Daoy (cell line): ENCODE measurements at regions not wholly inside any gene's neighbourhood (a gene's known extent, or its start where the extent isn't known, plus 50 kb on each side); places are given as distances from the start of the nearest gene placed in this dataset.

Experiments
- DNase-seq: peaks from one replicate; pipeline ENCODE4 v3.0.0-alpha.2; 2015; ENCODE audit warnings: low read depth

DNA sequence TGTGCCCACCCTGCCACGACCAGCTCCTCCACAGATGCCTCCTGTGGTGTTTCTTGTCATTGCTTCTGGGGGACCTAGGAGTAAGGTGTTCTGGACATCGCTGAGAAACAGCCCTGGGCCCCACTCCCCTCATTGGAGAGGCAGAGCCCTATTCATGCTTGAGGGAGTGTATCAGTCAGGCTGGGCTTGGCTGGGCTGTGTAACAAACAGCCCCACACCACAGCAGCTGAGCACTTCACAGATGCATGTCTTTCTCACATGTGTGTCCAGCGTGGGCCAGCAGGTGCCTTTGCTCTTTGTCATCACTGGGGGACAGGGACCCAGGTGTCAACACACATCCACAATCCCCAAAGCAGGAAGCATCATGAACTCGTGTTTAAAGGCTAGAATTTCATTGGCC lies 65.1 kb upstream of the FBRSL1 start:
- DNase-seq: no peak

DNA sequence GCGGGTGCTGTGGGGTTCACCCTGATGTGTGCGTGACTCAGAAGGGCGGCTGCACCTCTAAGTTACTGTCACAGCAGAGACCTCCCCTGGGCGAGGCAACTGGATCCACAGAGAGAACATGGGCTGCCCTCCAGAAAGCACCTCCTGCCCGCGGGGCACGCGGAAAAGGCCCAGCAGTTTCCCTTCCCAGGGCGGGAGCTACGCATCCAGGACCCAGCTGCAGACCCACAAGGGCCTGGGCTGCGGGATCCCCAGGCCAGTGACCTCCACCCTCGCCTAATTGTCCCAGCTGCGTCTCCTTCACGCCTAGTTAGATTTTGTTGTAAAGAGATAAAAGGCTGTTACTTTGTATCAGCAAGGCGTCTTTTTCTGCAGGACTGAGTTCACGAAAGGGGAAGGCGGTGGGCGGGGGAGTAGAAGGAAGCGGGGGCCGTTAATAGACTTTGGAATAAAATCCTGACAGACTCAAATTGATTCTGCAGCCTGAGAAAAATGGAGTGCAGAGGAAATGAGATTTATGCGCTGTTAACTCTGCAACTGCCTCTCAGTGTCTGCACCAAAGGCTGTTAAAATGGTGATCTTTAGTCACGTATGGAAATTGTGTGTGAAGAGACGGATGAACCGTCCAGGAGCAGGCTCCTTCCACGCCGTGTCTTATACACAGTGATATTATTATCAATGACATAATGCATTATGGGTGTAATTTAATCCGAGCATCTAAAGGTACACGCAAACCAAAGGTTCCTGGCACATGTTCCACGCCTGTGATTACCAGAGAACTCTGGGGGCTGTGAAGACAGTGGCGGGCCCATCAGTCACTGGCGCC lies 65.9 kb upstream of the FBRSL1 start:
- DNase-seq: no peak

DNA sequence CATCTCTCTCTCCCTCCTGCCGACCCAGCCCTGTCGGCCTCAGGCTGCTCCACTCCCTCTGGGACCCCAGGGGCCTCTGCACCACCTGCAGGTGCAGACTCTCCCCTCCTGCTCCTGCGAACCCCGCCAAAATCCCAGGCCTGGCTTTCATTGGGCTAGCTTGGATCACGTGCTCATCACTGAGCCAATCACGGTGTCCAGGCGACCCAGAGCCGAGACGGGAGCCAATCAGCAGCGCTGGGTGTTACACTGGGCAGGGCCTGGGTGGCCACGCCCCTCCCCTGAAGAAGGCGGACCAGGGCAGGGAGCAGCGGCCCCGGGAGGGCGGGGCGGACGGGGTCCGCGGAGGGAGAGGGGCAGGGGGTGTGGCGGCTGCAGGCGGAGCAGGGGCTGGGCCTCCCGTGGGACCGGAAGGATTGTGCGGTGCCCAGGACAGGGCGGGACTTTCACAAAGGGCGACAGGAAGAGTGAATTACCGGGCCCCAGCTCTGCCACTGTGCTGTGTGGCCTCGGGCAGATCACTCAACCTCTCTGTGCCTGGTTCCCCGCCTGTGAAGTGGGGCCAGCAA lies 66.6 kb upstream of the FBRSL1 start:
- peak; percentile 40 for DNase-seq

DNA sequence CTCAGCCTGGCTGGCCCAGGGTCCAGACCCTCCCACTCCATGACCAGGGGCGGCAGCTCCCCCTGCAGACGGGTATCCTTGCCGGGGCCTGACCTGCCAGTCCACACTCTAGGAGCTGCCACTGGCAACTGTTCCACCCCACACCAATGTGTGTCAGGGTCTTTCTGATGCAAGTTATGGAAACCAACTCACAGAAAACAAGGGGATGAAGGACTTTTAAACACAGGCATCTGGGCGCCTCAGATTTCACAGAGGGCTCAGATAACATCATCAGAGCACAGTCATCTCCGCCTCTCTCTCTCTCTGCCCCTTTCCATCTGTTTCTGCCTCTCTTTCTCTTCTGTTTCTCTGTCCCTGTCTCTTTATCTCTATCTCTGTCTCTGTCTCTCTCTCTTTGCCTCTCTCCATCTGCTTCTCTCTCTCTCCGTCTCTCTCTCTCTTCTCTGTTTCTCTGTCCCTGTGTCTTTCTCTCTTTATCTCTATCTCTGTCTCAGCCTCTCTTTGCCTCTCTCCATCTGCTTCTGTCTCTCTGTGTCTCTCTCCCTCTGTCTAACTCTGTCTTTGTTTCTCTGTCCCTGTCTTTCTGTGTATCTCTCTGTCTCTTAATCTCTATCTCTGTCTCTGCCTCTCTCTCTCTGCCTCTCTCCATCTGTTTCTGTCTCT lies 67.4 kb upstream of the FBRSL1 start:
- no peak for DNase-seq

GRCh38 chr12:132422040-132422380 lies 67.9 kb upstream of the FBRSL1 start:
- no peak for DNase-seq

DNA sequence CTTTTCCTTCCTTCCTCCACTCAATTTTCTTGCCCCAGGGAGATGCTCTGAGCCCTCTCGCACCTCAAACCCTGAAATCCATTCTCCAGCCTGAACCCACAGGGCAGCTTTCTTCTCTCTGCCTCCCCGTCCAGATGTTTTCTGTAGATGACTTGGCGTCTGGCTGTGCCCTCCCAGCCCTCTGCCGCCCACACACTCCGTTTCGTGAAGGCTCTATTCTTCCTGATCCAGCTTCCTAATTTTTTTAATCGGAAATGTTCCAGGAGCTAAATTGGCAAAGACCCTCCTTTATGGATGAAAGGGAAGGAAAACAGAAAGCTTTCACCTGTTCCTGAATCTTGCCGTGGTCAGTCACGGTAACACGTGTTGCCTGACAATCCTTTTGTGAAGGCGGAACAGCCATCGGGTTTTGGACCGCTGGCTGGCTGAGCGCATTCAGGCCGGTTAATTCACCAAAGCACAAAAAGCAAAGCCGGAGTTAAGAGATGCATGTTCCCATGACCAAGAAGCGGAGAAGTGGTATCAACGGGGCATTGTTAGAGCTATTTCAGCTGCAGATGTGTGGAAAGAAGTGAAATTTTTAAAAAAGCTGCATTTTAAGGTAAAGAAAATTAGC lies 70.2 kb upstream of the FBRSL1 start:
- DNase-seq: no peak

DNA sequence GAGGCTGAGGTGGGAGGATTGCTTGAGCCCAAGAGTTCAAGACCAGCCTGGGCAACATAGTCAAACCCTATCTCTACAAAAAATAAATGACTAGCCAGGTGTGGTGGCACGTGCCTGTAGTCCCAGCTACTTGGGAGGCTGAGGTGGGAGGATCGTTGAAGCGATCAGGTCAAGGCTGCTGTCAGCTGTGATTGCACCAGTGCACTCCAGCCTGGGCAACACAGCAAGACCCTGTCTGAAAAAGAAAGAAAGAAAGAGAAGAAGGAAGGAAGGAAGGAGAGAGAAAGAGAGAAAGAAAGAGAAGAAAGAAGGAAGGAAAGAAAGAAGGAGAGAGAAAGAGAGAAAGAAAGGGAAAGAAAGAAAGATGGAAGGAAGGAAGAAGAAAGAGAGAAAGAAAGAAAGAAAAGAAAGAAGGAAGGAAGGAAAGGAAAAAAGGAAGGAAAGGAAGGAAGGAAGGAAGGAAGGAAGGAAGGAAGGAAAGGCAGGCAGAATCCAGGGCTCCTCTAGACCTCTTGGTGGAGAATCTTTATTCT lies 71.5 kb upstream of the FBRSL1 start:
- DNase-seq: no peak

DNA sequence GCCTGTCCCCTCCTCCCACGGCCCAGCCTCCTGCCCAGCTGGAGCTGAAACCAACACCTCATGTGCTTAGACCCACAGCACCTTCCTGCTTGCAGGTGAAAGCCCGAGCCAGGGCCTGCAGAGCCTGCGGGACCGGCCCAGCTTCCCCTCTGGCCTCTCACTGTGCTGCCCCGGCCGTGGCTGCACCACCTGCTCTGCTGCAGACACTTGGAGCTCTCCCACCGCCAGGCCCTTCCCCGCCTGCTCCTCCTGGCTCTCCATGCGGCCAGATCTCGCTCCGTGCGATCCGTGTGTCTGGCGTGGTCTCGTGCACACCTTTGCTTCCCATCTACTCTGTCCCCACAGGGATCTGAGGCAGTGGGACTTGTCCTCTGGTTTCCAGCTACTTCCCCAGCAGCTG lies 72.2 kb upstream of the FBRSL1 start:
- no peak for DNase-seq

DNA sequence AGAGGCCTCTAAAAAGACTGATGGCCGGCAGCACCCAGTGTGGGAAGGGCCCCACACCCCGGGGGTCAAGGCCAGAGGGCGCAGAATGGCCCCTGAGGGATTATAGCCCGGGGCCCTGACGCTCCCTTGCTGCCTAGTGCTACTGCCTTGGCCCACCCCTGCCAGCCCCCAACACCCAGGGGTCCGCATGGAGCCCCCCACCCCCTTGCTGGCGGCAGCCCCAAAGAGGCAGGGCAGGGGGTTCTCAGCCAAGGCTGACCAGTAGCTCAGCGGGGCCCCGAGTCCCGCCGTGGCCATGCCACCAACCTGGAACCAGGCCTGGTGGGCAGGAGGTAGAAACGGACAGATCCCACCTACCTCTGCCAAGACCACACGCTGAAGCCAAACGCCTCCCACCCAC lies 73.1 kb upstream of the FBRSL1 start:
- no peak for DNase-seq

DNA sequence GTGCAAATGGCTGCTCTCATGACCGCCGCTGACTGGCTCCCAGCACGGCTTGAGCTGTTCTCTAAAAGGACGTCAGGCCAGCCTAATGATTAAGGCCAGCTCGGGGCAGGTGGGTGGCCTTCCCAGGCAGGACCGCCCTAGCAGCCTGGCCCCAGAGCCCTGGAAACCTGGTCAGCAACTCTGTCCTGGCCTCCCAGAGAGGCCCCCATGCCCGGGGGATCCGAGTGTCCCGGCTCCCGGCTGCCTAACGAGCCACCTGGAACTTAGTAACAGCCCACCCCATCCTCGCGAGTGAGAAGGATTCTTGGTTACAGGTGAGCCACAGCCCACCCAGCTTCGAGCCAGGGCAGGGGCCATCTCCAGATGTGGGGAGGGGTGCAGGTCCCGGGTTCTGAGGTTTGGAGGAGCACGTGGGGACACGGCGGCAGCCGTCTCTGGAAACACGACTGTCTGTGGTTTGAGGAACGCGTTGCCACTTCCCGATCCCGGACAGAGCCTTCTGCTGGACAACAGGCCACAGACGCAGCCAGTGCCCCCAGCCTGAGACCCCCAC lies 73.8 kb upstream of the FBRSL1 start:
- no peak for DNase-seq

GRCh38 chr12:132415327-132416120 lies 74.4 kb upstream of the FBRSL1 start:
- DNase-seq: no peak

- peak; percentile 80 for DNase-seq
Observed at GRCh38 chr12:132414634-132415326, 75.2 kb upstream of the FBRSL1 start.

DNA sequence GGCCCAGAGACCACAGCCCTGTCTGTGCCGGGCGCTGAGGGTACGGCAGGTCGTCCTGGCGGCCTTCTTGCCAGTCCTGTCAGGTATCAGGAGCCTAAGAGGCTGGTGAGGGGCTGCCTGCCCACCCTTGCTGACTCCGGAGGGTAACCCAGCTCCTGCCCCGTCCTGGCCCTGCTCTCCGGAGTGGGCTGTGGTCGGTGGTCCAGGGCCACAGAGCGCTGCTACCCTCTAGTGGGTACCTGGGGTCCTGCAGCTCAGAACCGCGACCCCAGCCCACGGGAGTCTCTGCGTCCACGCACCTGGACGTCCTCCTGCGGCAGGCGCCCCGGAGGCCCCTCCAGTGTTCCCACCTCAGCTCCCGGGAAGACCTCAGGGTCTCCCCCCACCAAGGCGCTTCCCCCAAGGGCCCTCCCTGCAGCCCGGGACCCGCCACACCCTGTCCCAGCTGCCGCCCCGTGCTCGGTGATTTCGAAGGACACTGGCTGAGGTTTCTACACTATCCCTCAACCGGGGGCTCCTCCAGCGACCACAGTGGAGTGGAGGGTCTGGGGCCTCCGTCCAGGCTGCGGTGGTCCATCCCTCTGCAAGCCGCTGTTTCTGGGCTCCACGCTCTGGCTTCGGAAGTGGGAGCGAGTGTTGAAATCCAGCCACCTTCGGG lies 75.9 kb upstream of the FBRSL1 start:
- DNase-seq: no peak

GRCh38 chr12:132411457-132411856 lies 78.5 kb upstream of the FBRSL1 start:
- DNase-seq: no peak

GRCh38 chr12:132410849-132411248 lies 79.1 kb upstream of the FBRSL1 start:
- DNase-seq: no peak

GRCh38 chr12:132410296-132410625 lies 79.7 kb upstream of the FBRSL1 start:
- no peak for DNase-seq

- no peak for DNase-seq
Observed at GRCh38 chr12:132409495-132410295, 80.3 kb upstream of the FBRSL1 start.

GRCh38 chr12:132408626-132409494 lies 79.5 kb upstream of the GALNT9 start:
- no peak for DNase-seq

DNA sequence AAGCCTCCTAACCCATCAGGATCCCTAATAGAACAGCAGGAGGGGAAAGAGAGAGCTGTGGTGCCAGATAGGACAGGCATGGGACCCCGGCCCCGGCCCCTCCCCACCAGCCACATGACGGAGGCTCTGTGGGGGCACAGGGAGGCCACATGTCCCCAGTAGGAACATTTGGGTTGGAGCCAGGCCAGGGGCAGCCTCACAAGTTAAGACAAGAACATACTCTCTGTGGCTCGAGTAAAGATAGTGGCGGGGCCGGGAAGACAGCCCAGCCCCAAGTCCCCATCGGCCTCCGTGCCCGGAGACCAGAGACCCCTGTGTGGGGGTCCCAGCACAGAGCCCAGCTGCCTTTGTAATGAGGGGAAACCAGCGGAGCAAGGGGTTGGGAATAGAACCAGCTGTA lies 78.6 kb upstream of the GALNT9 start:
- no peak for DNase-seq
